ENCODE measurements at regions not wholly inside any gene's neighbourhood (a gene's known extent, or its start where the extent isn't known, plus 50 kb on each side); places are given as distances from the start of the nearest gene placed in this dataset.

- H3K27me3 Mint-ChIP-seq = peaks cover 16 to 24% of the 10 kb centered on the region in 2 donors
- ATAC-seq (replicated peaks) (no peak), DNase-seq (no peak)
- H3K36me3 Mint-ChIP-seq (ENCODE audit: insufficient read depth) = no peaks in the 10 kb centered on the region
- H3K27ac Mint-ChIP-seq = no peak overlapping the region
- H3K9me3 Mint-ChIP-seq = no peaks in the 10 kb centered on the region
- H3K4me3 Mint-ChIP-seq = no peak overlapping the region
- H3K4me1 Mint-ChIP-seq (ENCODE audit: low read depth in 2 of 2) = no peaks in the 10 kb centered on the region
Observed at GRCh38 chr6:45807311-45808041, 208.2 kb downstream of the CLIC5 start.

GRCh38 chr6:45806172-45806571 lies 209.5 kb downstream of the CLIC5 start:
- Mint-ChIP-seq H3K36me3 (ENCODE audit: insufficient read depth) (no peaks in the 10 kb centered on the region), H3K4me3 (no peak overlapping the region), H3K27ac (no peak overlapping the region), H3K9me3 (no peaks in the 10 kb centered on the region), H3K4me1 (ENCODE audit: low read depth in 2 of 2) (peaks cover 4 to 5% of the 10 kb centered on the region in 2 donors), H3K27me3 (peaks cover 5 to 11% of the 10 kb centered on the region in 2 donors)
- DNase-seq (no peak), ATAC-seq (replicated peaks) (no peak)

DNA sequence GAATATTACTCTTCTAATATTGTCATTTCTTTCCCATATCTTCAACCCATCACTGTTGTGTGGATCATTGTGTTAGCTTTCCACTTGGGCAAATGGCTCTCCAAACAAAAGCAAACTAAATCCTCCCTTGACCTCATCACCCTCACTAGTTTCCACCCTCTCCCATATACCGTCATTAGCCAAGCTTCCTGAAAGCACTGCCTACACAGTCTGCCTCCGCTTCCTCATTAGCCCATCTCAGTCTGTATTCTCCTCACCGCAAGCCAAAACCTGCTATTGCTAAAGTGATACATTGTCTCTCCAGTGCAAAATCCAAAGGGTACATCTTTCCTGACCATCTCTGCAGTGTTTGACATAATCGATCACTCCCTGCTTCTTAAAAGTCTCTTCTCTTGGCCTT lies 212.6 kb downstream of the CLIC5 start:
- peaks cover 4 to 5% of the 10 kb centered on the region in 2 donors for H3K4me1 Mint-ChIP-seq (ENCODE audit: low read depth in 2 of 2)
- no peaks in the 10 kb centered on the region for H3K9me3 Mint-ChIP-seq
- H3K27ac Mint-ChIP-seq = no peak overlapping the region
- H3K36me3 Mint-ChIP-seq (ENCODE audit: insufficient read depth) = no peaks in the 10 kb centered on the region
- H3K4me3 Mint-ChIP-seq = no peak overlapping the region
- no peaks in the 10 kb centered on the region for H3K27me3 Mint-ChIP-seq
- DNase-seq = no peak
- no peak for ATAC-seq (replicated peaks)

- Mint-ChIP-seq H3K27ac (no peak overlapping the region), H3K4me3 (no peak overlapping the region), H3K4me1 (ENCODE audit: low read depth in 2 of 2) (peaks cover 4 to 5% of the 10 kb centered on the region in 2 donors), H3K9me3 (no peaks in the 10 kb centered on the region), H3K27me3 (peaks cover 0 to 11% of the 10 kb centered on the region in 2 donors), H3K36me3 (ENCODE audit: insufficient read depth) (no peaks in the 10 kb centered on the region)
- no peak for ATAC-seq (replicated peaks)
- no peak for DNase-seq
Observed at GRCh38 chr6:45801471-45802289, 214.0 kb downstream of the CLIC5 start.

GRCh38 chr6:45800911-45801310 lies 214.7 kb downstream of the CLIC5 start:
- no peak for DNase-seq
- Mint-ChIP-seq H3K27ac (no peak overlapping the region), H3K36me3 (ENCODE audit: insufficient read depth) (no peaks in the 10 kb centered on the region), H3K27me3 (peaks cover 0 to 11% of the 10 kb centered on the region in 2 donors), H3K4me1 (ENCODE audit: low read depth in 2 of 2) (peaks cover 4 to 5% of the 10 kb centered on the region in 2 donors), H3K4me3 (no peak overlapping the region), H3K9me3 (no peaks in the 10 kb centered on the region)
- ATAC-seq (replicated peaks) = no peak

DNA sequence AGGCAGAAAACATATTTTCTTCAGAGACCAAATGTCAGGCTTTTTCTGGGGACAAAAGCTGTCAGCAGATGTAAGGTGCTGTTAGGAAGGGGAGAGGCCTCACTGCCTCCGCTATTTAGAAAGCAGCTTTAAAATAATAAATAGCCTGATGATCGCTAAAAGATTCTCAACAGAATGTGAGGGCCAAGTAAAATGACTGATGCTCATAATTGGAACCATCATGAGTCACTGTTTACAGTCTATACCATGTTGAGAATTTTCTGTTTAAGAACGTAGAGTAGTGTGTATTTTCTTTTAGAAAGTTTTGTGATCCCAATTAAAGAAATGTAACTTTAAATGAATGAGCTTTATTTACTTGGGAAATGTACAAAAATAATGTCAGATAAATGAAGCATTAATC lies 220.0 kb downstream of the CLIC5 start:
- Mint-ChIP-seq H3K4me3 (no peak overlapping the region), H3K9me3 (no peaks in the 10 kb centered on the region), H3K4me1 (ENCODE audit: low read depth in 2 of 2) (no peaks in the 10 kb centered on the region), H3K36me3 (ENCODE audit: insufficient read depth) (no peaks in the 10 kb centered on the region), H3K27me3 (peaks cover 0 to 11% of the 10 kb centered on the region in 2 donors), H3K27ac (no peak overlapping the region)
- DNase-seq (no peak), ATAC-seq (replicated peaks) (no peak)

- Mint-ChIP-seq H3K27ac (no peak overlapping the region), H3K4me1 (ENCODE audit: low read depth in 2 of 2) (no peaks in the 10 kb centered on the region), H3K9me3 (no peaks in the 10 kb centered on the region), H3K27me3 (peaks cover 0 to 11% of the 10 kb centered on the region in 2 donors), H3K4me3 (no peak overlapping the region), H3K36me3 (ENCODE audit: insufficient read depth) (no peaks in the 10 kb centered on the region)
- no peak for ATAC-seq (replicated peaks)
- no peak for DNase-seq
Observed at GRCh38 chr6:45794465-45794864, 221.2 kb downstream of the CLIC5 start.

DNA sequence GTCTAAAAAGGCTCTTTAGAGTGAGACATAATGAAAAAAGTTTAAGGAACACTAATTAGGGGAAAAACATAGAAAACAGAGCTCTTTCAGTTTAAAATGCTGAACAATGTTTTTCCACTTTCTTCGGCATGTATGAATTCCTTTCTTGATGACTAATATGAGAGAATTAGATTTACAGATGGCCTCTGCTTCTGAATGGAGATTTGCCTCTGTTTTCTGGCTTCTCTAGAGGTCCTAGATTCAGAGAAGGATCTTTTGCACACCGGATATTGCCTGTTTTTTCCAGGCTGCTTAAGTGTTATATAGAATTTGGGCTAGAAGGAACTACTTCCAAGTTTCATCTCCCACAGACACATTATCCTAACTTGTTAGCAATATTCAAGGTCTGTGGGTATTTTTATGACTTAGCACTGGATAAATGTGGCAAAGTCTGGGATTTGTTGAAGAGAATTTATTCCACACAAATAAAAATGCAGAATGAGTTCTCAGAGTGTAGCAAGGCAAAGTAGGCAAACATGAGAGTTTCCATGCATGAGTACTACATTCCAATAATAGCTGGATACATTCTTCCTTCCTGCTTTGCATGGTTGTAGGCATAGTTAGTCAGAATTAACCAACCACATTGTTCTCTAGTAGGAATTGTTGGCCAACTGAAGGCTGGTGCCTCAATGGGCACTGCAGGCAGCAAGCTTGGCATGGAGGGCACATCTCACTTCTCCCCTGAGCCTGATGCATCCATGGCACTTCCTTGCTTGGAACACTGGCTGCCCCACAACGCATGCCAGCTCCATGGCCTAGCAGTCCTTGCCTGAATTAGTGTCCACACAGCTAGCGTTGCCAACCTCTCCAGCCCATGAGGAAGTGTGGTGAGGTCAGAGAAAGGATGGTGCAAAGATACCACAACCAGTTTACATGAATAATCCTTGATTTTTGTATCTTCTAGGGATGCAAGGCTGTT lies 224.2 kb downstream of the CLIC5 start:
- H3K27ac Mint-ChIP-seq = no peak overlapping the region
- ATAC-seq (replicated peaks) (no peak), DNase-seq (no peak)
- H3K4me1 Mint-ChIP-seq (ENCODE audit: low read depth in 2 of 2) = no peaks in the 10 kb centered on the region
- no peaks in the 10 kb centered on the region for H3K9me3 Mint-ChIP-seq
- H3K36me3 Mint-ChIP-seq (ENCODE audit: insufficient read depth) = no peaks in the 10 kb centered on the region
- no peaks in the 10 kb centered on the region for H3K27me3 Mint-ChIP-seq
- H3K4me3 Mint-ChIP-seq = no peak overlapping the region

- no peak for ATAC-seq (replicated peaks)
Observed at GRCh38 chr6:45789238-45789637, 226.4 kb downstream of the CLIC5 start.

GRCh38 chr6:45787384-45787783 lies 228.3 kb downstream of the CLIC5 start:
- peaks cover 0 to 10% of the 10 kb centered on the region in 2 donors for H3K27me3 Mint-ChIP-seq
- no peaks in the 10 kb centered on the region for H3K36me3 Mint-ChIP-seq (ENCODE audit: insufficient read depth)

More at GRCh38 chr6:45789238-45789637, 226.4 kb downstream of the CLIC5 start:
- H3K27ac Mint-ChIP-seq = no peak overlapping the region
- peaks cover 0 to 10% of the 10 kb centered on the region in 2 donors for H3K27me3 Mint-ChIP-seq
- no peak overlapping the region for H3K4me3 Mint-ChIP-seq
- H3K9me3 Mint-ChIP-seq = no peaks in the 10 kb centered on the region
- no peak for DNase-seq
- H3K36me3 Mint-ChIP-seq (ENCODE audit: insufficient read depth) = no peaks in the 10 kb centered on the region
- no peaks in the 10 kb centered on the region for H3K4me1 Mint-ChIP-seq (ENCODE audit: low read depth in 2 of 2)

GRCh38 chr6:45786355-45786781 lies 229.3 kb downstream of the CLIC5 start:
- Mint-ChIP-seq H3K4me1 (ENCODE audit: low read depth in 2 of 2) (no peaks in the 10 kb centered on the region), H3K27ac (no peak overlapping the region), H3K4me3 (no peak overlapping the region), H3K9me3 (no peaks in the 10 kb centered on the region), H3K27me3 (peaks cover 0 to 10% of the 10 kb centered on the region in 2 donors), H3K36me3 (ENCODE audit: insufficient read depth) (no peaks in the 10 kb centered on the region)
- DNase-seq (no peak), ATAC-seq (replicated peaks) (no peak)

More at GRCh38 chr6:45787384-45787783, 228.3 kb downstream of the CLIC5 start:
- ATAC-seq (replicated peaks) (no peak), DNase-seq (no peak)
- H3K4me1 Mint-ChIP-seq (ENCODE audit: low read depth in 2 of 2) = no peaks in the 10 kb centered on the region
- H3K27ac Mint-ChIP-seq = no peak overlapping the region
- no peaks in the 10 kb centered on the region for H3K9me3 Mint-ChIP-seq
- H3K4me3 Mint-ChIP-seq = no peak overlapping the region

- Mint-ChIP-seq H3K4me3 (no peak overlapping the region), H3K9me3 (no peaks in the 10 kb centered on the region), H3K27ac (no peak overlapping the region), H3K36me3 (ENCODE audit: insufficient read depth) (no peaks in the 10 kb centered on the region), H3K27me3 (peaks cover 0 to 10% of the 10 kb centered on the region in 2 donors), H3K4me1 (ENCODE audit: low read depth in 2 of 2) (no peaks in the 10 kb centered on the region)
- no peak for DNase-seq
- ATAC-seq (replicated peaks) = no peak
Observed at GRCh38 chr6:45784250-45784649, 231.4 kb downstream of the CLIC5 start.

- no peak overlapping the region for H3K4me3 Mint-ChIP-seq
- ATAC-seq (replicated peaks) = no peak
- H3K9me3 Mint-ChIP-seq = no peaks in the 10 kb centered on the region
- H3K27ac Mint-ChIP-seq = no peak overlapping the region
- no peaks in the 10 kb centered on the region for H3K4me1 Mint-ChIP-seq (ENCODE audit: low read depth in 2 of 2)
- H3K36me3 Mint-ChIP-seq (ENCODE audit: insufficient read depth) = no peaks in the 10 kb centered on the region
- H3K27me3 Mint-ChIP-seq = peaks cover 0 to 10% of the 10 kb centered on the region in 2 donors
- no peak for DNase-seq
Observed at GRCh38 chr6:45783716-45784115, 231.9 kb downstream of the CLIC5 start.

Measured in effector memory CD8-positive, alpha-beta T cell (primary cell).